ENCODE measurements at regions not wholly inside any gene's neighbourhood (a gene's known extent, or its start where the extent isn't known, plus 50 kb on each side); places are given as distances from the start of the nearest gene placed in this dataset.

DNA sequence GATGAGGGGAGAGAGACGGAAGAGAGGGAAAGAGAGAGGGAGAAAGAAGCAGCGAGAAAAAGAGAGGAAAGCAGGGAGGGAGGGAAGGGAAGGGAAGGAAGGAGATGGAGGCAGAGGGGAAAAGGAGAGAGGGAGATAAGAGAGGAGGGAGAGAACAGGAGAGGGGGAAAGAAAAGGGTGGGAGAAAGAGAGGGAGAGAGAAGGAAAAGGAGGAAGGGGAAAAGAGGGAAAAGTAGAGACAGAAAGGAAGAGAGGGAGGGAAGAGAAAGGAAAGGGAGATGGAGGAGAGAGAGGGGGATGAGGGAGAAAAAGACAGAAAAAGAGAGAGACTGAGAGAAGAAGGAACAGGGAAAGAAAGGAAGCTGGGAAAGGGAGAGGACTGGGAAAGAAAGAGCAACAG is 814.4 kb downstream of the CDH11 start:
- H3K27ac Mint-ChIP-seq, result peak overlapping the region in 1 of 3 experiments; percentile 86; a peak in 2 of 7 replicates
- Histone ChIP-seq H3K79me1 (ENCODE audit: insufficient read depth, low read depth, low read length, poor library complexity, severe bottlenecking) (no peaks in the 10 kb centered on the region), H3K27me3 (ENCODE audit: insufficient read depth, low read length) (no peaks in the 10 kb centered on the region), H3K79me2 (ENCODE audit: insufficient read depth, low read length) (no peaks in the 10 kb centered on the region), H3K4me2 (ENCODE audit: insufficient read depth, insufficient read length, low read length) (no peak overlapping the region), H3K18ac (ENCODE audit: insufficient read length, low read depth, low read length) (no peak overlapping the region), H3K14ac (ENCODE audit: insufficient read depth, low read length) (no peak overlapping the region), H2BK20ac (ENCODE audit: low read depth, low read length, poor library complexity, severe bottlenecking) (no peak overlapping the region), H3K9ac (ENCODE audit: extremely low read depth, insufficient read length, low read length) (no peak overlapping the region), H3T11ph (ENCODE audit: low read length) (no peak overlapping the region), H3K27ac (ENCODE audit: insufficient read length, low read depth, low read length) (no peak overlapping the region), H4K8ac (replicated peaks; ENCODE audit: insufficient read length, low read depth, low read length) (no peak overlapping the region), H2BK120ac (ENCODE audit: low read depth, low read length, poor library complexity, severe bottlenecking) (no peak overlapping the region), H3K4me1 (ENCODE audit: insufficient read depth, low read length) (no peaks in the 10 kb centered on the region), H2AK5ac (ENCODE audit: insufficient read length, low read length) (no peak overlapping the region), H2BK15ac (ENCODE audit: low read depth, low read length) (no peak overlapping the region), H2BK12ac (ENCODE audit: insufficient read length, low read depth, low read length) (no peak overlapping the region), H4K5ac (ENCODE audit: insufficient read length, low read depth, low read length) (no peak overlapping the region), H3K56ac (ENCODE audit: insufficient read length, low read depth, low read length) (no peak overlapping the region), H3K9me3 (ENCODE audit: control insufficient read depth, low read depth, low read length) (no peaks in the 10 kb centered on the region), H3K23ac (ENCODE audit: insufficient read length, low read depth, low read length) (no peak overlapping the region), H4K91ac (ENCODE audit: insufficient read length, low read depth, low read length) (no peak overlapping the region), H4K20me1 (ENCODE audit: control insufficient read depth, insufficient read depth, insufficient read length) (no peaks in the 10 kb centered on the region), H2AFZ (ENCODE audit: low read length) (no peak overlapping the region), H3K4ac (ENCODE audit: low read depth, low read length) (no peak overlapping the region), H2BK5ac (ENCODE audit: insufficient read length, low read length) (no peak overlapping the region), H3K23me2 (ENCODE audit: insufficient read length, low read depth, low read length, poor library complexity, severe bottlenecking) (no peaks in the 10 kb centered on the region)
- H3K36me3 Mint-ChIP-seq (ENCODE audit: insufficient read depth in 1 of 3, low read depth in 3 of 3), result peaks cover 0 to 12% (median 5%) of the 10 kb centered on the region in 3 experiments; a peak in 4 of 7 replicates
- peaks cover 10% of the 10 kb centered on the region in 2 experiments for H3K4me1 Mint-ChIP-seq
- TF ChIP-seq, protein P1, sequence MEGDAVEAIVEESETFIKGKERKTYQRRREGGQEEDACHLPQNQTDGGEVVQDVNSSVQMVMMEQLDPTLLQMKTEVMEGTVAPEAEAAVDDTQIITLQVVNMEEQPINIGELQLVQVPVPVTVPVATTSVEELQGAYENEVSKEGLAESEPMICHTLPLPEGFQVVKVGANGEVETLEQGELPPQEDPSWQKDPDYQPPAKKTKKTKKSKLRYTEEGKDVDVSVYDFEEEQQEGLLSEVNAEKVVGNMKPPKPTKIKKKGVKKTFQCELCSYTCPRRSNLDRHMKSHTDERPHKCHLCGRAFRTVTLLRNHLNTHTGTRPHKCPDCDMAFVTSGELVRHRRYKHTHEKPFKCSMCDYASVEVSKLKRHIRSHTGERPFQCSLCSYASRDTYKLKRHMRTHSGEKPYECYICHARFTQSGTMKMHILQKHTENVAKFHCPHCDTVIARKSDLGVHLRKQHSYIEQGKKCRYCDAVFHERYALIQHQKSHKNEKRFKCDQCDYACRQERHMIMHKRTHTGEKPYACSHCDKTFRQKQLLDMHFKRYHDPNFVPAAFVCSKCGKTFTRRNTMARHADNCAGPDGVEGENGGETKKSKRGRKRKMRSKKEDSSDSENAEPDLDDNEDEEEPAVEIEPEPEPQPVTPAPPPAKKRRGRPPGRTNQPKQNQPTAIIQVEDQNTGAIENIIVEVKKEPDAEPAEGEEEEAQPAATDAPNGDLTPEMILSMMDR (conservative IDR thresholded peaks at IDR 0.05), result no peak
- no peak for DNase-seq
- peaks cover 9 to 10% of the 10 kb centered on the region in 2 experiments; a peak in 4 of 5 replicates for H3K9me3 Mint-ChIP-seq
- WGBS (ENCODE audit: extremely low coverage, insufficient read length, low lambda C conversion rate), result no CpG with 5 or more reads among the region's 2 CpGs
- peaks cover 3% of the 10 kb centered on the region for H3K27me3 Mint-ChIP-seq (ENCODE audit: low read depth)
- H3K4me3 Mint-ChIP-seq, result no peak overlapping the region

Measured in H9 (cell line).